Lower leg skin (tissue), 3 donors: ENCODE measurements at regions not wholly inside any gene's neighbourhood (a gene's known extent, or its start where the extent isn't known, plus 50 kb on each side); places are given as distances from the start of the nearest gene placed in this dataset.

Experiments
- CTCF ChIP-seq, 3 donors: fragments of 450-650 bp; IDR thresholded peaks; one replicate each; pipeline ENCODE4 v1.5.1; 2016; ENCODE audit warnings: antibody characterized with exemption in 3 of 3, mild to moderate bottlenecking in 3 of 3, moderate library complexity in 2 of 3
- POLR2A ChIP-seq, 2 donors: fragments of 450-650 bp; IDR thresholded peaks; one replicate each; pipeline ENCODE4 v1.6.1; 2016 to 2017; ENCODE audit warnings: antibody characterized with exemption in 2 of 2, mild to moderate bottlenecking in 1 of 2, moderate library complexity in 1 of 2

GRCh38 chr20:48196486-48196885 lies 411.2 kb upstream of the SULF2 start:
- TF ChIP-seq CTCF (IDR thresholded peaks at IDR 0.05) (no peak), POLR2A (IDR thresholded peaks at IDR 0.05) (no peak)
